ENCODE measurements at regions not wholly inside any gene's neighbourhood (a gene's known extent, or its start where the extent isn't known, plus 50 kb on each side); places are given as distances from the start of the nearest gene placed in this dataset.

DNA sequence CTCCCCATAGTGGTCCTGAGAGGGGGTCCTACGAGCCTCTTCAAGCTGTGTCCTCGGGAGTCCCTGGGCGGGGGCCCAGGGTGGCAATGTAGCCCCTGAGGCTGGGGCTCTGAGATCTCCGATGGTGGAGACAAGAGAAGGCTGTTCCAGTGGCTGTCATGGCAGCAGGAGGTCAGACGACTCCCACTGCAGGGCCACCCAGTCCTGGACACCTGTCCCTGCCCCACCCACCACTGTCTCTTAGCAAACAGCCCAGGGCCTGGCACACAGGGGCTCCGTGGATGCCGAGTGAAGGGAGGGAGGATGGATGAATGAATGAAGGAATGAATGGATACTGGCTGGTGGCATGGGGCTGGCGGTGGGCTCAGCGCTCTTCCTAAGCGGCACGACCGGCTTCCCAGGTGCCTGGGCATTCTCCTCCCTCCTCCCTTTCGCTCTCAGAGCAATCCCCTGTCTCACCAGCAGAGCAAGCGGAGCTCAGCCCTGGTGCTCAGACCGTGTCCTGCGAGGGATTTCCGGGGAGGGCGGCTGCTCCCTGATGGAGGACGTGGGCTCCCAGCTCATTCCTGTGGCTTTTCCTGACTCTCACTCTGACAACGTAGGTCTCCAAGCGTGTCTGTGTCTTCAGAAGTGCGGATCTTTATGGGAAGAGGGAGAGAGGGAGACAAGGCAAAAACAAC lies 1272.6 kb downstream of the BRD1 start:
- TF ChIP-seq, protein P1, sequence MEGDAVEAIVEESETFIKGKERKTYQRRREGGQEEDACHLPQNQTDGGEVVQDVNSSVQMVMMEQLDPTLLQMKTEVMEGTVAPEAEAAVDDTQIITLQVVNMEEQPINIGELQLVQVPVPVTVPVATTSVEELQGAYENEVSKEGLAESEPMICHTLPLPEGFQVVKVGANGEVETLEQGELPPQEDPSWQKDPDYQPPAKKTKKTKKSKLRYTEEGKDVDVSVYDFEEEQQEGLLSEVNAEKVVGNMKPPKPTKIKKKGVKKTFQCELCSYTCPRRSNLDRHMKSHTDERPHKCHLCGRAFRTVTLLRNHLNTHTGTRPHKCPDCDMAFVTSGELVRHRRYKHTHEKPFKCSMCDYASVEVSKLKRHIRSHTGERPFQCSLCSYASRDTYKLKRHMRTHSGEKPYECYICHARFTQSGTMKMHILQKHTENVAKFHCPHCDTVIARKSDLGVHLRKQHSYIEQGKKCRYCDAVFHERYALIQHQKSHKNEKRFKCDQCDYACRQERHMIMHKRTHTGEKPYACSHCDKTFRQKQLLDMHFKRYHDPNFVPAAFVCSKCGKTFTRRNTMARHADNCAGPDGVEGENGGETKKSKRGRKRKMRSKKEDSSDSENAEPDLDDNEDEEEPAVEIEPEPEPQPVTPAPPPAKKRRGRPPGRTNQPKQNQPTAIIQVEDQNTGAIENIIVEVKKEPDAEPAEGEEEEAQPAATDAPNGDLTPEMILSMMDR (IDR thresholded peaks at IDR 0.05) = no peak
- no peak for DNase-seq (ENCODE audit: low spot score)
- ATAC-seq (ENCODE audit: low FRiP score) = no peak

GRCh38 chr22:48553694-48554308 lies 1273.9 kb downstream of the BRD1 start:
- ATAC-seq (ENCODE audit: low FRiP score) = no peak
- TF ChIP-seq, protein P1 (IDR thresholded peaks at IDR 0.05) = no peak

DNA sequence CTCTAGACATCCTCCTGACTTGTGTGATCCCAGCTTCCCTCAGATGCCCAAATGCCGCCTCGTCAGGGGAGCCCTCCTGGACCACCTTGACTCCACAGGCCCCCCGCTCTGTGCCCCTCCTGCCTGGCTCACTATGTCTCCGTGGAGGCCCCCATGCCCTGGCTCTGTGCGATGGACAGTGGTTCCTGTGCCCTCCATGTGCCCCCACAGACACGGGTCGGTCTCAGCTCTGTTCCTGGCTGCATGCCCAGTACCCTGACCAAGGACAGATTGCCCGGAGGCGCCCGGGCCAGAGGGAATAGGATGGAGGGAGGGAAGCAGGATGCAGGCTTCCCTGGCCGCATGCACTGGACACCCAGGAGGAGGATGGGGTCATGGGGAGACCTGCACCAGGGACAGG lies 1274.6 kb downstream of the BRD1 start:
- ATAC-seq (ENCODE audit: low FRiP score) (no peak), DNase-seq (ENCODE audit: low spot score) (no peak)
- TF ChIP-seq, protein P1 (IDR thresholded peaks at IDR 0.05) = no peak

More at GRCh38 chr22:48553694-48554308, 1273.9 kb downstream of the BRD1 start:
- no peak for DNase-seq (ENCODE audit: low spot score)

DNA sequence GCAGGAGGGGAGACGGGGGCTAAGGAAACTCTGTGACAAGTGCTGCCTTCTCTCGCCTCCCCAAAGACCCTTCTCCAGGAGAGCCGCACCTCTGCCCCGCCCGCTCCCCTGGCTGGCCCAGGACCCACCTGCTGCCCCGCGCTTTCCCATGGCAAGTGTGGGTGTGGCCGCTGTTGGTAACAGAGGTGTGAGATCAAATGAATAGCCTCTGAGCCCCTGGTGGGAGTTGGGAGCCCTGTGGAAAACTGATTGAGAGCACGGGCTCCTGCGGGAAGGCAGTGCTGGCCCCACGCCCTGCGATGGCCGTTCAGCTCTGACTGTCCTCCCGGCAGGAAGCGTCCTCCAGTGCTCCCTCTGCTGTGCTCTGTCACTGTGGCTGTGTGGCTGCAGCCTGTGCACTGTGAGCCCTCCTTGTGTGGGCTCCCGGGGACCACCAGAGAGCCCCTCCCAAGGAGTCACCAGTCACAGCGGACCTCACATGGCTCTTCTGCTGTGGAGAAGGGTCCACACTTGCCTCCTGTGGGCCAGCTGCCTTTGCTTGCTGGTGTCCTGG lies 1275.9 kb downstream of the BRD1 start:
- no peak for DNase-seq (ENCODE audit: low spot score)
- ATAC-seq (ENCODE audit: low FRiP score) = no peak
- TF ChIP-seq, protein P1 (IDR thresholded peaks at IDR 0.05) = no peak

- TF ChIP-seq, protein P1 (IDR thresholded peaks at IDR 0.05) = no peak
- DNase-seq (ENCODE audit: low spot score) = no peak
- no peak for ATAC-seq (ENCODE audit: low FRiP score)
Observed at GRCh38 chr22:48551061-48551460, 1276.6 kb downstream of the BRD1 start.

GRCh38 chr22:48548391-48548790 lies 1279.3 kb downstream of the BRD1 start:
- ATAC-seq (ENCODE audit: low FRiP score) (no peak), DNase-seq (ENCODE audit: low spot score) (no peak)

More at GRCh38 chr22:48548391-48548790, 1279.3 kb downstream of the BRD1 start:
- TF ChIP-seq, protein P1 (IDR thresholded peaks at IDR 0.05) = no peak

Measured in omental fat pad (tissue), 3 donors.